Esophagus muscularis mucosa (tissue), 4 donors: ENCODE measurements at regions not wholly inside any gene's neighbourhood (a gene's known extent, or its start where the extent isn't known, plus 50 kb on each side); places are given as distances from the start of the nearest gene placed in this dataset.

ENCODE experiments used
- CTCF ChIP-seq, 3 experiments: fragments of 200-600 bp in 2 of 3; fragments of 450-650 bp in 1 of 3; sonication (generic) in 2 of 3; IDR thresholded peaks; one replicate each; pipeline ENCODE4 v1.5.1; 2017 to 2019; ENCODE audit warnings: antibody characterized with exemption in 3 of 3, mild to moderate bottlenecking in 2 of 3, moderate library complexity in 1 of 3
- EP300 ChIP-seq: sonication (generic); formaldehyde crosslinking; IDR thresholded peaks from one replicate; pipeline ENCODE4 v1.6.1; 2017; ENCODE audit warnings: antibody characterized with exemption
- POLR2AphosphoS5 ChIP-seq, 2 donors: sonication (generic); formaldehyde crosslinking; IDR thresholded peaks; one replicate each; pipeline ENCODE4 v1.6.1; 2017; ENCODE audit warnings: antibody characterized with exemption in 2 of 2

- TF ChIP-seq CTCF (IDR thresholded peaks at IDR 0.05), result no peak
- TF ChIP-seq POLR2AphosphoS5 (IDR thresholded peaks at IDR 0.05), result no peak
- no peak for TF ChIP-seq EP300
Measured at GRCh38 chr1:73382966-73383365, 815.0 kb downstream of the LRRIQ3 start.
